HG03196 (cell line): ENCODE measurements at regions not wholly inside any gene's neighbourhood (a gene's known extent, or its start where the extent isn't known, plus 50 kb on each side); places are given as distances from the start of the nearest gene placed in this dataset.

Experiments
- ATAC-seq: cut with Tn5 transposase; IDR thresholded peaks from one replicate; pipeline ENCODE4 v1.9.1; 2021; ENCODE audit not compliant: unreplicated experiment

GRCh38 chr12:38983117-38983571 lies 77.8 kb upstream of the CPNE8 start:
- no peak for ATAC-seq

- ATAC-seq, result no peak
These were observed 71.7 kb upstream of the CPNE8 start for GRCh38 chr12:38977132-38977531.

- ATAC-seq, result no peak
These were observed 64.3 kb upstream of the CPNE8 start for GRCh38 chr12:38969706-38970105.

DNA sequence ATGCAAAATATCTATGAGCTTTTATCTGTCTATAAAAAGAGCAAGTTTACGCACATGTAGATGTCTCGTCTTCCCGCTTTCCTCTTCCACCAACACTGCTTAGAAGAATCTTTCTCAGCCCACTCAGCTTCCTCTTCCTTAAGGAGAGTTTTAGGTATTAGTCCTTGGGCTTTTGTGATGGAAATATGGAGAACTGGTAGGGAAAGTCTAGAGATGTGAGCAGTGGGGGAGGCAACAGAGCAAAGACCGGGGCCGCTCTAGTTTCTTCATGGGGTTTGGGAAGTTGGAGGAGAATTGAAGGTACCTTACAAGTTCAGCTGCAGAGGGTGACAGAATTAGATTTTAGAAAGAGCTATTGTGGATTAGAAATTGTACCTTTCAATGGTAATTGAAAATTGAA lies 56.3 kb upstream of the CPNE8 start:
- ATAC-seq, result no peak

- ATAC-seq, result no peak
These were observed 55.6 kb upstream of the CPNE8 start for GRCh38 chr12:38961012-38961411.

- ATAC-seq, result no peak
These were observed 50.9 kb upstream of the CPNE8 start for GRCh38 chr12:38956337-38956736.
